ENCODE measurements at regions not wholly inside any gene's neighbourhood (a gene's known extent, or its start where the extent isn't known, plus 50 kb on each side); places are given as distances from the start of the nearest gene placed in this dataset.
A peak's percentile ranks its signal among the peaks of the same experiment; 100 is the strongest.

- Histone ChIP-seq H3K27ac (ENCODE audit: low read depth in 1 of 2, low read length in 1 of 2) (peak overlapping the region; percentile 55 to 63), H3K36me3 (ENCODE audit: control insufficient read depth in 4 of 4, insufficient read depth in 4 of 4, low read length in 4 of 4) (no peaks in the 10 kb centered on the region), H3K9ac (ENCODE audit: insufficient read depth in 1 of 2, low read length in 2 of 2) (peak overlapping the region in 1 of 2 donors; percentile 62), H3K4me3 (no peak overlapping the region), H3K27me3 (ENCODE audit: control insufficient read depth in 3 of 3, insufficient read depth in 3 of 3, low read length in 2 of 3) (no peaks in the 10 kb centered on the region), H3K4me1 (ENCODE audit: control insufficient read depth in 5 of 5, insufficient read depth in 5 of 5, low read length in 5 of 5) (peaks cover 0 to 20% (median 3%) of the 10 kb centered on the region in 5 donors), H3K9me3 (ENCODE audit: control insufficient read depth in 4 of 4, insufficient read depth in 3 of 4, low read length in 3 of 4) (no peaks in the 10 kb centered on the region)
- ATAC-seq (ENCODE audit: insufficient read depth, low FRiP score) (peak; percentile 42), DNase-seq (peak; percentile 45 to 73 (median 71))
- TF ChIP-seq CTCF (IDR thresholded peaks at IDR 0.05; ENCODE audit: control extremely low read depth, extremely low read depth) = no peak
- WGBS, 2 donors = 2 to 3% methylated on average over 12 of the region's 12 CpGs
Observed at GRCh38 chr10:15439341-15439842, 68.3 kb upstream of the FAM171A1 start.

- Histone ChIP-seq H3K27me3 (ENCODE audit: control insufficient read depth in 3 of 3, insufficient read depth in 3 of 3, low read length in 2 of 3) (no peaks in the 10 kb centered on the region), H3K9ac (ENCODE audit: insufficient read depth in 1 of 2, low read length in 2 of 2) (no peak overlapping the region), H3K27ac (ENCODE audit: low read depth in 1 of 2, low read length in 1 of 2) (no peak overlapping the region), H3K4me3 (no peak overlapping the region), H3K36me3 (ENCODE audit: control insufficient read depth in 4 of 4, insufficient read depth in 4 of 4, low read length in 4 of 4) (no peaks in the 10 kb centered on the region), H3K4me1 (ENCODE audit: control insufficient read depth in 5 of 5, insufficient read depth in 5 of 5, low read length in 5 of 5) (peaks cover 0 to 21% (median 3%) of the 10 kb centered on the region in 5 donors), H3K9me3 (ENCODE audit: control insufficient read depth in 4 of 4, insufficient read depth in 3 of 4, low read length in 3 of 4) (no peaks in the 10 kb centered on the region)
- ATAC-seq (ENCODE audit: insufficient read depth, low FRiP score) (no peak), DNase-seq (no peak)
- 81 to 88% methylated on average over 5 of the region's 5 CpGs for WGBS, 2 donors
- no peak for TF ChIP-seq CTCF (IDR thresholded peaks at IDR 0.05; ENCODE audit: control extremely low read depth, extremely low read depth)
Observed at GRCh38 chr10:15436696-15437095, 65.6 kb upstream of the FAM171A1 start.

- WGBS, 2 donors = 19 to 24% methylated on average over 9 of the region's 9 CpGs
- no peak for ATAC-seq (ENCODE audit: insufficient read depth, low FRiP score)
- peak; percentile 24 to 86 (median 83) for DNase-seq
- Histone ChIP-seq H3K27me3 (ENCODE audit: control insufficient read depth in 3 of 3, insufficient read depth in 3 of 3, low read length in 2 of 3) (no peaks in the 10 kb centered on the region), H3K4me1 (ENCODE audit: control insufficient read depth in 5 of 5, insufficient read depth in 5 of 5, low read length in 5 of 5) (peaks cover 0 to 9% (median 3%) of the 10 kb centered on the region in 5 donors), H3K36me3 (ENCODE audit: control insufficient read depth in 4 of 4, insufficient read depth in 4 of 4, low read length in 4 of 4) (no peaks in the 10 kb centered on the region), H3K9me3 (ENCODE audit: control insufficient read depth in 4 of 4, insufficient read depth in 3 of 4, low read length in 3 of 4) (no peaks in the 10 kb centered on the region), H3K27ac (ENCODE audit: low read depth in 1 of 2, low read length in 1 of 2) (no peak overlapping the region), H3K9ac (ENCODE audit: insufficient read depth in 1 of 2, low read length in 2 of 2) (peak overlapping the region in 1 of 2 donors; percentile 67), H3K4me3 (no peak overlapping the region)
- peak; percentile 46 for TF ChIP-seq CTCF (IDR thresholded peaks at IDR 0.05; ENCODE audit: control extremely low read depth, extremely low read depth)
Observed at GRCh38 chr10:15433850-15434537, 62.9 kb upstream of the FAM171A1 start.

Measured in lung (tissue), 11 donors.